Activated naive CD4-positive, alpha-beta T cell treated with anti-CD3 and anti-CD28 coated beads, Interleukin-2, amount 50 U/mL, for 72 hours (primary cell): ENCODE measurements at regions not wholly inside any gene's neighbourhood (a gene's known extent, or its start where the extent isn't known, plus 50 kb on each side); places are given as distances from the start of the nearest gene placed in this dataset.
A peak's percentile ranks its signal among the peaks of the same experiment; 100 is the strongest.

Experiments used
- ATAC-seq, 2 donors: fragments of 150-1000 bp; cut with Tn5 transposase; 2 replicates each; pipeline ENCODE4 v1.10.0; 2021; ENCODE audit warnings: mild to moderate bottlenecking in 2 of 2, moderate library complexity in 2 of 2
- DNase-seq, 2 donors: peaks; one replicate each; pipeline ENCODE4 v3.0.0; 2021 to 2022; ENCODE audit warnings: low spot score in 2 of 2
- H3K27ac Mint-ChIP-seq, 2 donors: one replicate each; pipeline ENCODE4 v1.8.0; 2022; ENCODE audit warnings: mild to moderate bottlenecking in 2 of 2, mixed read lengths in 2 of 2
- H3K36me3 Mint-ChIP-seq, 2 donors: one replicate each; pipeline ENCODE4 v1.8.0; 2022; ENCODE audit warnings: mixed read lengths in 2 of 2
- H3K9me3 Mint-ChIP-seq, 2 donors: one replicate each; pipeline ENCODE4 v1.8.0; 2022; ENCODE audit warnings: mixed read lengths in 2 of 2

GRCh38 chr5:40074826-40075225, 604.9 kb upstream of the PTGER4 start:
- no peak overlapping the region for H3K27ac Mint-ChIP-seq
- no peaks in the 10 kb centered on the region for H3K9me3 Mint-ChIP-seq
- DNase-seq (no peak), ATAC-seq (no peak)
- no peaks in the 10 kb centered on the region for H3K36me3 Mint-ChIP-seq

- no peaks in the 10 kb centered on the region for H3K36me3 Mint-ChIP-seq
- ATAC-seq: no peak
- no peak overlapping the region for H3K27ac Mint-ChIP-seq
- H3K9me3 Mint-ChIP-seq: no peaks in the 10 kb centered on the region
- no peak for DNase-seq
These were observed 605.8 kb upstream of the PTGER4 start for GRCh38 chr5:40073927-40074326.

GRCh38 chr5:40071870-40072269, 607.8 kb upstream of the PTGER4 start:
- no peaks in the 10 kb centered on the region for H3K9me3 Mint-ChIP-seq
- H3K36me3 Mint-ChIP-seq: no peaks in the 10 kb centered on the region
- no peak overlapping the region for H3K27ac Mint-ChIP-seq
- DNase-seq (no peak), ATAC-seq (no peak)

GRCh38 chr5:40066616-40067015, 613.1 kb upstream of the PTGER4 start:
- H3K27ac Mint-ChIP-seq: no peak overlapping the region
- no peaks in the 10 kb centered on the region for H3K36me3 Mint-ChIP-seq
- ATAC-seq (no peak), DNase-seq (no peak)
- H3K9me3 Mint-ChIP-seq: peaks cover 0 to 6% of the 10 kb centered on the region in 2 donors

GRCh38 chr5:40052808-40053207, 626.9 kb upstream of the PTGER4 start:
- Mint-ChIP-seq H3K9me3 (no peaks in the 10 kb centered on the region), H3K36me3 (no peaks in the 10 kb centered on the region), H3K27ac (no peak overlapping the region)
- no peak for ATAC-seq
- DNase-seq: no peak

GRCh38 chr5:40046792-40047191, 622.0 kb upstream of the DAB2 start:
- no peak for DNase-seq
- no peak overlapping the region for H3K27ac Mint-ChIP-seq
- no peak for ATAC-seq
- H3K9me3 Mint-ChIP-seq: peaks cover 0 to 6% of the 10 kb centered on the region in 2 donors
- no peaks in the 10 kb centered on the region for H3K36me3 Mint-ChIP-seq

- H3K36me3 Mint-ChIP-seq: no peaks in the 10 kb centered on the region
- peaks cover 0 to 6% of the 10 kb centered on the region in 2 donors for H3K9me3 Mint-ChIP-seq
- no peak for ATAC-seq
- H3K27ac Mint-ChIP-seq: no peak overlapping the region
- DNase-seq: no peak
These were observed 620.6 kb upstream of the DAB2 start for GRCh38 chr5:40045429-40045828.

- no peaks in the 10 kb centered on the region for H3K36me3 Mint-ChIP-seq
- DNase-seq (no peak), ATAC-seq (no peak)
- peaks cover 0 to 6% of the 10 kb centered on the region in 2 donors for H3K9me3 Mint-ChIP-seq
- H3K27ac Mint-ChIP-seq: no peak overlapping the region
These were observed 619.1 kb upstream of the DAB2 start for GRCh38 chr5:40043916-40044315.

- H3K27ac Mint-ChIP-seq: no peak overlapping the region
- no peaks in the 10 kb centered on the region for H3K9me3 Mint-ChIP-seq
- no peak for ATAC-seq
- H3K36me3 Mint-ChIP-seq: no peaks in the 10 kb centered on the region
- DNase-seq: no peak
These were observed 616.7 kb upstream of the DAB2 start for GRCh38 chr5:40041452-40041851.

GRCh38 chr5:40037713-40038112, 612.9 kb upstream of the DAB2 start:
- ATAC-seq: no peak
- DNase-seq: no peak
- H3K9me3 Mint-ChIP-seq: no peaks in the 10 kb centered on the region
- no peaks in the 10 kb centered on the region for H3K36me3 Mint-ChIP-seq
- H3K27ac Mint-ChIP-seq: no peak overlapping the region

- no peak for DNase-seq
- Mint-ChIP-seq H3K27ac (no peak overlapping the region), H3K36me3 (no peaks in the 10 kb centered on the region), H3K9me3 (no peaks in the 10 kb centered on the region)
- no peak for ATAC-seq
These were observed 609.7 kb upstream of the DAB2 start for GRCh38 chr5:40034441-40034840.

- ATAC-seq: peak; percentile 61 to 68
- H3K36me3 Mint-ChIP-seq: no peaks in the 10 kb centered on the region
- H3K27ac Mint-ChIP-seq: no peak overlapping the region
- DNase-seq: no peak
- no peaks in the 10 kb centered on the region for H3K9me3 Mint-ChIP-seq
These were observed 608.6 kb upstream of the DAB2 start for GRCh38 chr5:40033411-40033810.

GRCh38 chr5:40033009-40033408, 608.2 kb upstream of the DAB2 start:
- Mint-ChIP-seq H3K36me3 (no peaks in the 10 kb centered on the region), H3K9me3 (no peaks in the 10 kb centered on the region), H3K27ac (no peak overlapping the region)
- ATAC-seq (no peak), DNase-seq (no peak)

- DNase-seq (no peak), ATAC-seq (no peak)
- Mint-ChIP-seq H3K9me3 (peaks cover 0 to 5% of the 10 kb centered on the region in 2 donors), H3K36me3 (no peaks in the 10 kb centered on the region), H3K27ac (no peak overlapping the region)
These were observed 605.9 kb upstream of the DAB2 start for GRCh38 chr5:40030661-40031060.

- Mint-ChIP-seq H3K27ac (no peak overlapping the region), H3K36me3 (no peaks in the 10 kb centered on the region), H3K9me3 (peaks cover 0 to 5% of the 10 kb centered on the region in 2 donors)
- ATAC-seq (no peak), DNase-seq (no peak)
These were observed 605.1 kb upstream of the DAB2 start for GRCh38 chr5:40029711-40030495.

- H3K27ac Mint-ChIP-seq: no peak overlapping the region
- H3K36me3 Mint-ChIP-seq: no peaks in the 10 kb centered on the region
- ATAC-seq (no peak), DNase-seq (no peak)
- H3K9me3 Mint-ChIP-seq: peaks cover 0 to 10% of the 10 kb centered on the region in 2 donors
These were observed 602.6 kb upstream of the DAB2 start for GRCh38 chr5:40027400-40027799.

GRCh38 chr5:40025586-40025985, 600.8 kb upstream of the DAB2 start:
- ATAC-seq (no peak), DNase-seq (no peak)
- Mint-ChIP-seq H3K27ac (no peak overlapping the region), H3K36me3 (no peaks in the 10 kb centered on the region), H3K9me3 (peaks cover 0 to 14% of the 10 kb centered on the region in 2 donors)

GRCh38 chr5:40022057-40022456, 597.3 kb upstream of the DAB2 start:
- DNase-seq (no peak), ATAC-seq (no peak)
- Mint-ChIP-seq H3K9me3 (peaks cover 0 to 10% of the 10 kb centered on the region in 2 donors), H3K36me3 (no peaks in the 10 kb centered on the region), H3K27ac (no peak overlapping the region)
